HG02642 (cell line): ENCODE measurements at regions not wholly inside any gene's neighbourhood (a gene's known extent, or its start where the extent isn't known, plus 50 kb on each side); places are given as distances from the start of the nearest gene placed in this dataset.
"Not testable (repeated sequence)": the region's sequence is repeated elsewhere in the genome, so short reads cannot be mapped to it uniquely, and the experiment has no call there.

Experiments
- ATAC-seq: cut with Tn5 transposase; IDR thresholded peaks from one replicate; pipeline ENCODE4 v1.9.1; 2021; ENCODE audit warnings: mild to moderate bottlenecking; ENCODE audit not compliant: unreplicated experiment, poor library complexity

GRCh38 chr22:34669001-34669400 is 397.0 kb upstream of the ISX start:
- no peak for ATAC-seq

- ATAC-seq, result not testable (repeated sequence)
Observed at GRCh38 chr22:34683031-34683430, 382.9 kb upstream of the ISX start.

- not testable (repeated sequence) for ATAC-seq
Observed at GRCh38 chr22:34684278-34684677, 381.7 kb upstream of the ISX start.

- ATAC-seq, result no peak
Observed at GRCh38 chr22:34687116-34687515, 378.8 kb upstream of the ISX start.

GRCh38 chr22:34688825-34689224 is 377.1 kb upstream of the ISX start:
- no peak for ATAC-seq

GRCh38 chr22:34696557-34696956 is 369.4 kb upstream of the ISX start:
- no peak for ATAC-seq

- no peak for ATAC-seq
Observed at GRCh38 chr22:34702279-34702678, 363.7 kb upstream of the ISX start.

GRCh38 chr22:34709641-34710040 is 356.3 kb upstream of the ISX start:
- ATAC-seq, result no peak

- ATAC-seq, result no peak
Observed at GRCh38 chr22:34722901-34723300, 343.1 kb upstream of the ISX start.

- no peak for ATAC-seq
Observed at GRCh38 chr22:34736081-34736480, 329.9 kb upstream of the ISX start.

- no peak for ATAC-seq
Observed at GRCh38 chr22:34738661-34739400, 327.1 kb upstream of the ISX start.

- ATAC-seq, result no peak
Observed at GRCh38 chr22:34743110-34743751, 322.7 kb upstream of the ISX start.

GRCh38 chr22:34760276-34761008 is 305.5 kb upstream of the ISX start:
- ATAC-seq, result no peak

GRCh38 chr22:34761111-34761510 is 304.8 kb upstream of the ISX start:
- ATAC-seq, result no peak

GRCh38 chr22:34763496-34763895 is 302.5 kb upstream of the ISX start:
- ATAC-seq, result no peak

GRCh38 chr22:34765115-34765514 is 300.8 kb upstream of the ISX start:
- ATAC-seq, result no peak

GRCh38 chr22:34769361-34769760 is 296.6 kb upstream of the ISX start:
- no peak for ATAC-seq

GRCh38 chr22:34776817-34777216 is 289.1 kb upstream of the ISX start:
- no peak for ATAC-seq

GRCh38 chr22:34781681-34782080 is 284.3 kb upstream of the ISX start:
- no peak for ATAC-seq

GRCh38 chr22:34783436-34783835 is 282.5 kb upstream of the ISX start:
- ATAC-seq, result no peak

- no peak for ATAC-seq
Observed at GRCh38 chr22:34784056-34784455, 281.9 kb upstream of the ISX start.
